ENCODE measurements at regions not wholly inside any gene's neighbourhood (a gene's known extent, or its start where the extent isn't known, plus 50 kb on each side); places are given as distances from the start of the nearest gene placed in this dataset.
A peak's percentile ranks its signal among the peaks of the same experiment; 100 is the strongest.

DNA sequence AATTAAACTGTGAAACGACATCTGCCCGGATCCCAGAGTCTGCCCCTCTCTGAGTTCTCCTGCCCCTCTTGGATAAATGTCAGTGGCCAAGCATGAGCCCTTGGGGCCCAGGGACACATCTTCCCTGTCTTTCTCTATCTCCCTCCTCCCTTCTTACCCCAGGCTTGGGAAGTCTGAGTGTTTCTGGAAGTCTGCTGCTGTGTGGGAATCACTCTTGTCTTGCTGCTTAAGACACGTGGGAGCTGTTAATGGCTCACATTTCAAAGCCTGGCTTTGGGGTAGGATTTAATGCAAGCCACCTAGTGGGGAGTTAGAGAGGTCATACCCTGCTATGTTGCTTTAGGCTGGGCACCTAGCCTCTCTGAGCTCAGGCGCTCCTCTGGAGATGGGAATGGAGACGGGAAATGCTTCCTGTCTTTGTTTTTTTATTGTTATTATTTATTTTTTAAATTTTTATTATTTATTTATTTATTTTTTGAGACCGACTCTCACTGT, 218.5 kb upstream of the CIBAR2 start:
- TF ChIP-seq, protein P1, sequence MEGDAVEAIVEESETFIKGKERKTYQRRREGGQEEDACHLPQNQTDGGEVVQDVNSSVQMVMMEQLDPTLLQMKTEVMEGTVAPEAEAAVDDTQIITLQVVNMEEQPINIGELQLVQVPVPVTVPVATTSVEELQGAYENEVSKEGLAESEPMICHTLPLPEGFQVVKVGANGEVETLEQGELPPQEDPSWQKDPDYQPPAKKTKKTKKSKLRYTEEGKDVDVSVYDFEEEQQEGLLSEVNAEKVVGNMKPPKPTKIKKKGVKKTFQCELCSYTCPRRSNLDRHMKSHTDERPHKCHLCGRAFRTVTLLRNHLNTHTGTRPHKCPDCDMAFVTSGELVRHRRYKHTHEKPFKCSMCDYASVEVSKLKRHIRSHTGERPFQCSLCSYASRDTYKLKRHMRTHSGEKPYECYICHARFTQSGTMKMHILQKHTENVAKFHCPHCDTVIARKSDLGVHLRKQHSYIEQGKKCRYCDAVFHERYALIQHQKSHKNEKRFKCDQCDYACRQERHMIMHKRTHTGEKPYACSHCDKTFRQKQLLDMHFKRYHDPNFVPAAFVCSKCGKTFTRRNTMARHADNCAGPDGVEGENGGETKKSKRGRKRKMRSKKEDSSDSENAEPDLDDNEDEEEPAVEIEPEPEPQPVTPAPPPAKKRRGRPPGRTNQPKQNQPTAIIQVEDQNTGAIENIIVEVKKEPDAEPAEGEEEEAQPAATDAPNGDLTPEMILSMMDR (IDR thresholded peaks at IDR 0.05) = no peak; the same call in 1 of the 2 replicates
- no peak; the same call in 1 of the 2 replicates for TF ChIP-seq POLR2AphosphoS5 (IDR thresholded peaks at IDR 0.05; ENCODE audit: low read depth, low read length)
- peak; percentile 91 for TF ChIP-seq TCF7L2 (IDR thresholded peaks at IDR 0.05; ENCODE audit: low read depth, low read length)
